GM19395 (cell line): ENCODE measurements at regions not wholly inside any gene's neighbourhood (a gene's known extent, or its start where the extent isn't known, plus 50 kb on each side); places are given as distances from the start of the nearest gene placed in this dataset.

Experiments
- ATAC-seq: cut with Tn5 transposase; IDR thresholded peaks from one replicate; pipeline ENCODE4 v1.9.1; 2021; ENCODE audit warnings: mild to moderate bottlenecking, moderate library complexity; ENCODE audit not compliant: unreplicated experiment

GRCh38 chr18:39549144-39549543 lies 1983.5 kb upstream of the CELF4 start:
- ATAC-seq = no peak

- ATAC-seq = no peak
Observed at GRCh38 chr18:39531659-39532058, 1966.1 kb upstream of the CELF4 start.

GRCh38 chr18:39529358-39529757 lies 1963.8 kb upstream of the CELF4 start:
- ATAC-seq = no peak

- ATAC-seq = no peak
Observed at GRCh38 chr18:39527465-39527864, 1961.9 kb upstream of the CELF4 start.

GRCh38 chr18:39524370-39524769 lies 1958.8 kb upstream of the CELF4 start:
- ATAC-seq = no peak

GRCh38 chr18:39523281-39523680 lies 1957.7 kb upstream of the CELF4 start:
- no peak for ATAC-seq

- ATAC-seq = no peak
Observed at GRCh38 chr18:39521164-39521563, 1955.6 kb upstream of the CELF4 start.

- no peak for ATAC-seq
Observed at GRCh38 chr18:39519741-39520140, 1954.1 kb upstream of the CELF4 start.

- ATAC-seq = no peak
Observed at GRCh38 chr18:39515299-39515698, 1949.7 kb upstream of the CELF4 start.

- ATAC-seq = no peak
Observed at GRCh38 chr18:39513186-39513585, 1947.6 kb upstream of the CELF4 start.

GRCh38 chr18:39506581-39507330 lies 1941.2 kb upstream of the CELF4 start:
- ATAC-seq = no peak

GRCh38 chr18:39500306-39500705 lies 1934.7 kb upstream of the CELF4 start:
- no peak for ATAC-seq

GRCh38 chr18:39497821-39498220 lies 1932.2 kb upstream of the CELF4 start:
- no peak for ATAC-seq

- no peak for ATAC-seq
Observed at GRCh38 chr18:39496986-39497385, 1931.4 kb upstream of the CELF4 start.

GRCh38 chr18:39494211-39494896 lies 1928.8 kb upstream of the CELF4 start:
- ATAC-seq = no peak

GRCh38 chr18:39491408-39491807 lies 1925.8 kb upstream of the CELF4 start:
- no peak for ATAC-seq

- ATAC-seq = no peak
Observed at GRCh38 chr18:39489431-39489830, 1923.8 kb upstream of the CELF4 start.

GRCh38 chr18:39487932-39488331 lies 1922.3 kb upstream of the CELF4 start:
- no peak for ATAC-seq

GRCh38 chr18:39486268-39486667 lies 1920.7 kb upstream of the CELF4 start:
- no peak for ATAC-seq

GRCh38 chr18:39485696-39486095 lies 1920.1 kb upstream of the CELF4 start:
- ATAC-seq = no peak

GRCh38 chr18:39481281-39481680 lies 1915.7 kb upstream of the CELF4 start:
- no peak for ATAC-seq

- no peak for ATAC-seq
Observed at GRCh38 chr18:39480494-39481195, 1915.0 kb upstream of the CELF4 start.
